ENCODE measurements at regions not wholly inside any gene's neighbourhood (a gene's known extent, or its start where the extent isn't known, plus 50 kb on each side); places are given as distances from the start of the nearest gene placed in this dataset.

- peaks cover 6% of the 10 kb centered on the region for H3K9me3 Mint-ChIP-seq
- no peak for DNase-seq (ENCODE audit: extremely low spot score, unreplicated experiment)
- H3K27me3 Mint-ChIP-seq: peaks cover 20% of the 10 kb centered on the region
- no peaks in the 10 kb centered on the region for H3K36me3 Mint-ChIP-seq
- peaks cover 5% of the 10 kb centered on the region for H3K4me1 Mint-ChIP-seq (ENCODE audit: unreplicated experiment)
- no peak overlapping the region for H3K27ac Mint-ChIP-seq
- H3K4me3 Mint-ChIP-seq: no peak overlapping the region
- TF ChIP-seq, protein P1, sequence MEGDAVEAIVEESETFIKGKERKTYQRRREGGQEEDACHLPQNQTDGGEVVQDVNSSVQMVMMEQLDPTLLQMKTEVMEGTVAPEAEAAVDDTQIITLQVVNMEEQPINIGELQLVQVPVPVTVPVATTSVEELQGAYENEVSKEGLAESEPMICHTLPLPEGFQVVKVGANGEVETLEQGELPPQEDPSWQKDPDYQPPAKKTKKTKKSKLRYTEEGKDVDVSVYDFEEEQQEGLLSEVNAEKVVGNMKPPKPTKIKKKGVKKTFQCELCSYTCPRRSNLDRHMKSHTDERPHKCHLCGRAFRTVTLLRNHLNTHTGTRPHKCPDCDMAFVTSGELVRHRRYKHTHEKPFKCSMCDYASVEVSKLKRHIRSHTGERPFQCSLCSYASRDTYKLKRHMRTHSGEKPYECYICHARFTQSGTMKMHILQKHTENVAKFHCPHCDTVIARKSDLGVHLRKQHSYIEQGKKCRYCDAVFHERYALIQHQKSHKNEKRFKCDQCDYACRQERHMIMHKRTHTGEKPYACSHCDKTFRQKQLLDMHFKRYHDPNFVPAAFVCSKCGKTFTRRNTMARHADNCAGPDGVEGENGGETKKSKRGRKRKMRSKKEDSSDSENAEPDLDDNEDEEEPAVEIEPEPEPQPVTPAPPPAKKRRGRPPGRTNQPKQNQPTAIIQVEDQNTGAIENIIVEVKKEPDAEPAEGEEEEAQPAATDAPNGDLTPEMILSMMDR (conservative IDR thresholded peaks at IDR 0.05): no peak
Measured at GRCh38 chr16:51655249-51655648, 504.2 kb upstream of the SALL1 start.

DNA sequence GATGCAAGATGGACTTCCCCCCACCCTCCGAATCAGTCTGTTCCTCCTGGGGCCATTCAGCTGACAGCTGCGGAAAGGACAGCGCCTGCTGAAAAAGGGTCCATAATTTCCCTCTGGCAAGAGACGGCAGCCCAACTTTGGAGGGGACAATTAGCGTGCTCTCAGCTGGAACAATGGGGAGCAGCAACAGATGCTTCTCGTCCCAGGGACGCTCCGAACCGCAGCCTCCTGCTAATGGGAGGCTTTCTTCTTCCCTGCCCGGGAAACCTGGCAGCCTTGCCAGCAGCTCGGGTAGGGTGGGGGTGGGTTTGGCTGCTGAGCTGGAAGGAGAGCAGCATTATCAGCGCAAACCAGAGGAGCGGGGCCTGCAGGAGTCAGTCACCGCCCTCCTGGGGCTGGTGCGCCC, 500.0 kb upstream of the SALL1 start:
- Mint-ChIP-seq H3K4me1 (ENCODE audit: unreplicated experiment) (no peaks in the 10 kb centered on the region), H3K27me3 (peaks cover 18% of the 10 kb centered on the region), H3K27ac (no peak overlapping the region), H3K4me3 (no peak overlapping the region), H3K36me3 (no peaks in the 10 kb centered on the region), H3K9me3 (no peaks in the 10 kb centered on the region)
- no peak for DNase-seq (ENCODE audit: extremely low spot score, unreplicated experiment)
- TF ChIP-seq, protein P1 (conservative IDR thresholded peaks at IDR 0.05): no peak

GRCh38 chr16:51649631-51650030, 498.6 kb upstream of the SALL1 start:
- H3K4me3 Mint-ChIP-seq: no peak overlapping the region
- H3K27me3 Mint-ChIP-seq: peaks cover 14% of the 10 kb centered on the region
- H3K36me3 Mint-ChIP-seq: no peaks in the 10 kb centered on the region
- H3K9me3 Mint-ChIP-seq: no peaks in the 10 kb centered on the region
- no peak for DNase-seq (ENCODE audit: extremely low spot score, unreplicated experiment)
- no peaks in the 10 kb centered on the region for H3K4me1 Mint-ChIP-seq (ENCODE audit: unreplicated experiment)
- TF ChIP-seq, protein P1 (conservative IDR thresholded peaks at IDR 0.05): no peak
- H3K27ac Mint-ChIP-seq: no peak overlapping the region

GRCh38 chr16:51648526-51648925, 497.5 kb upstream of the SALL1 start:
- Mint-ChIP-seq H3K4me1 (ENCODE audit: unreplicated experiment) (no peaks in the 10 kb centered on the region), H3K4me3 (no peak overlapping the region), H3K27me3 (peaks cover 15% of the 10 kb centered on the region), H3K9me3 (no peaks in the 10 kb centered on the region), H3K36me3 (no peaks in the 10 kb centered on the region), H3K27ac (no peak overlapping the region)
- no peak for DNase-seq (ENCODE audit: extremely low spot score, unreplicated experiment)
- TF ChIP-seq, protein P1 (conservative IDR thresholded peaks at IDR 0.05): no peak

GRCh38 chr16:51641191-51641765, 490.2 kb upstream of the SALL1 start:
- Mint-ChIP-seq H3K36me3 (no peaks in the 10 kb centered on the region), H3K27me3 (peaks cover 30% of the 10 kb centered on the region), H3K4me3 (no peak overlapping the region), H3K9me3 (no peaks in the 10 kb centered on the region), H3K4me1 (ENCODE audit: unreplicated experiment) (peaks cover 12% of the 10 kb centered on the region), H3K27ac (no peak overlapping the region)
- TF ChIP-seq, protein P1 (conservative IDR thresholded peaks at IDR 0.05): no peak
- DNase-seq (ENCODE audit: extremely low spot score, unreplicated experiment): no peak

DNA sequence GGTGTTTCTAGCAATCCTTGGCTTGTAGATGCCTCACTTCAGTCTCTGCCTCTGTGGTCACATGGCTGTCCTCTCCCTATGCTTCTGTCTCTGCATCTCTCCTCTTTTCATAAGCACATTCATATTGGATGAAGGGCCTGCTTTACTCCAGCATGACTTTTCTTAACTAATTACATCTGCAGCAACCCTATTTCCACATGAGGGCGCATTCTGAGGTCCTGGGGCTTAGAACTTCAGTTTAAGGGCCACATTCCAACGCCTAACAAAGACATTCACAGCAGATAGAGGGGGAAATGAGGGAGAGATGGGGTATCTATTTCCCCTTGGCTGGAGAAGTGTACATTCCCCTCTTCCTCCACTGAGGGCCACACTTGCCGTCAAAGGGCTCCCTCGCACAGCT, 489.1 kb upstream of the SALL1 start:
- TF ChIP-seq, protein P1 (conservative IDR thresholded peaks at IDR 0.05): no peak
- DNase-seq (ENCODE audit: extremely low spot score, unreplicated experiment): no peak
- peaks cover 38% of the 10 kb centered on the region for H3K27me3 Mint-ChIP-seq
- H3K4me3 Mint-ChIP-seq: no peak overlapping the region
- peaks cover 20% of the 10 kb centered on the region for H3K4me1 Mint-ChIP-seq (ENCODE audit: unreplicated experiment)
- H3K36me3 Mint-ChIP-seq: no peaks in the 10 kb centered on the region
- no peak overlapping the region for H3K27ac Mint-ChIP-seq
- H3K9me3 Mint-ChIP-seq: peaks cover 5% of the 10 kb centered on the region
